Activated CD4-positive, alpha-beta T cell treated with anti-CD3 and anti-CD28 coated beads, Interleukin-2, amount 50 U/mL, for 16 hours (primary cell): ENCODE measurements at regions not wholly inside any gene's neighbourhood (a gene's known extent, or its start where the extent isn't known, plus 50 kb on each side); places are given as distances from the start of the nearest gene placed in this dataset.
"Not testable (repeated sequence)": the region's sequence is repeated elsewhere in the genome, so short reads cannot be mapped to it uniquely, and the experiment has no call there.

Experiments
- DNase-seq: peaks from one replicate; pipeline ENCODE4 v3.0.0-alpha.2; 2020

- no peak for DNase-seq
These were observed 389.0 kb upstream of the SYNCRIP start for GRCh38 chr6:86031713-86032112.

DNA sequence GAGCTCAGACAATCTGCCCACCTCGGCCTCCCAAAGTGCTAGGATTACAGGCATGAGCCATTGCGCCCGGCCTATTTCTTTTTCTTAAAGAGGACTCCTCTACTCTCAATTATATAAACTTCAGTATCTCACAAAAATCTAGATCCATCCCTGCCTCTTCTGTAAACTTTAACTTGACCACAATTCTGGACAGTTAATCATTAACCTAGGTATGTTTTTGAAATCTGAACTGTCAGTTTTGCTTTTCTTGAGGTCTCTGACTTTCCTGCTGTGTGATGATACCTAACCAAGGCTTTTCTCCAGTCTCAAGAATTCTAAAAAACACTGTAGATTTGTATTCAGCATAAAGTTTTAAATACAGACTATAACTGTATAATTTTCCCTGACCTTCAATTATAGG lies 388.2 kb upstream of the SYNCRIP start:
- no peak for DNase-seq

DNA sequence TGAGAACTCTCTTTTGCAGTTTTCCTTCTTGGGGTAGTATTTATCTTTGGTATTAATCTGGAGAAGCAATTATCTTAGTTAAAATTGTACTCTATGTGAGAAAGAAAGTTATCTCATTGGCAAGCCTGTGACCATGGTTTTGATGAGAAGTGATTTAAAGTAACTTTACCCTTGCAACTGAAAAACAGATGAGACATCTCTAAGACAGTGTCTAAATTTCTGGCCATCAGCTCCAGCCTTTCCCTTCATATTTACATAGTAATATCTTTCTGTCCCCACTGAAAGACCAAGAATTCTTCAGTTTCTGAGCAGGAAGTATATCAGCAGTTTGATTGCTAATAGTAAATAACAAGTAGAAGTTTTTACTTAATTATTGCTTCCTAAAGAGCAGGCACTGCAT lies 386.1 kb upstream of the SYNCRIP start:
- DNase-seq = no peak

- DNase-seq = not testable (repeated sequence)
These were observed 384.2 kb upstream of the SYNCRIP start for GRCh38 chr6:86026890-86027289.

GRCh38 chr6:86017236-86017635 lies 374.6 kb upstream of the SYNCRIP start:
- DNase-seq = no peak

- no peak for DNase-seq
These were observed 373.9 kb upstream of the SYNCRIP start for GRCh38 chr6:86016567-86016966.

DNA sequence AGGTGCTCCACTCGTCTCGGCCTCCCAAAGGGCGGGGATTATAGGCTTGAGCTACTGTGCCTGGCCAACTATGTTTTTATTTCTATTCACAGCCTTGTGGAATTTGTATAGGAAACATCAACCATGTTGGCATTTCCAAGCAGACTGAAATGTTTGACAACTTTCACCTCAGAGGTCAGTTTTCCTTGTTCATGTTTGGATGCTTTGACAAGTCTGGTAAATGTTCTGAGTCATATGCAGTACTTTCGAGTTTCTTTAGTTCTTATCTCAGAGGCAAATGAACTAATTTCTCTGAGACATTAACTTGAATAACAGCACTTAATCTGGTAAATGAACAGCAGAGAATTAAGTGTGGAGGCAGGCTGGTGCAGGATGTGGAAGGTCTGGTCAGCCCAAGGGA lies 373.4 kb upstream of the SYNCRIP start:
- DNase-seq = no peak

GRCh38 chr6:86012991-86013390 lies 370.3 kb upstream of the SYNCRIP start:
- DNase-seq = not testable (repeated sequence)

GRCh38 chr6:86010915-86011786 lies 368.5 kb upstream of the SYNCRIP start:
- no peak for DNase-seq

DNA sequence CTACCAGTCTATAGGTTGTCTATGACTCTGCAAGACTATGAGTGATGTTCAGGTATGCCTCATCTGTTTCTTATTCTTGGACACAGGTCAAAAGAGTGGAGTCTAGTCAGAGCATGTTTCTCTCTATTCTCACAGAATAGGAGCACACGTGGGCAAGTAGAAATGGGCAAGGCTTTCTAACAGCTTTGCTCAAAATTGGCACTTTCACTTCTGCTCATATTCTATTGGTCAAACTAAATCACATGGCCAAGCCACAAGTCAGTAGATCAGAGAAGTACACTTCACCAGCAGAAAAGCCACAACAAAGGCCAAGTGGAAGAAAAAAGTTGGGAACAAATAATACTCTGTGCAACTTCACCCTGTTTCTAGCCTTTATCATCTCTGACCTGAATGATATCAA lies 354.5 kb upstream of the SYNCRIP start:
- no peak for DNase-seq

GRCh38 chr6:85996034-85996375 lies 353.3 kb upstream of the SYNCRIP start:
- DNase-seq = no peak

DNA sequence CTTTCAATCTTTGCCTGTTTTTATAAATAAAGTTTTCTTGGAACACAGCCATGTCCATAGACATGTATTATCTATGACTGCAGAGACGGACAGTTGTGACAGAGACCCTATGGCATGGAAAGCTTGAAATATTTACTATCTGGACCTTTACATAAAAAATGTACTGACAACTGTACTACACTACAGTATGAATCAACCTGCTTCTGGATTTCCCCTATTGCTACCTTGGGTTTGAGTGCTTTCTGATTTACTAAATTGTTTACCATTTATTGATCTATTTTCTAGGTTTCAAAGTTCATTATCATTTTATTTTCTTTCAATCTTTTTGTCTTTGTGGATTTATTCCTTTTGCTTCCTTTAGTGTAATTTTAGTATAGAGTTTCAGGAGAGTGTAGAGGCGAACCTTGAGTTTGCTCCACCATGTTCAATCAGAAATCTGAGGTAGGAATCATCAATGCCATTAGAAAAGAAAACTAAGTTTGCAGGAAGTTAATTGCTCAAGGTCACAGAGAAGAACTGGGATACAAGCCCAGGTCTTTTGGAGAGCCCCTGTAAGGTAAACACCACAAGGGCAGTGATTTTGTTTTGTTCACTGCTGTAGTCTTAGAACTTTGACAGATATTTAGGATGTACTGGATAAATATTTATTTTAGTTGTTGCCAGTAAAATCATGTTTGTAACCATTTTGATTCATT lies 352.8 kb upstream of the SYNCRIP start:
- DNase-seq = no peak

DNA sequence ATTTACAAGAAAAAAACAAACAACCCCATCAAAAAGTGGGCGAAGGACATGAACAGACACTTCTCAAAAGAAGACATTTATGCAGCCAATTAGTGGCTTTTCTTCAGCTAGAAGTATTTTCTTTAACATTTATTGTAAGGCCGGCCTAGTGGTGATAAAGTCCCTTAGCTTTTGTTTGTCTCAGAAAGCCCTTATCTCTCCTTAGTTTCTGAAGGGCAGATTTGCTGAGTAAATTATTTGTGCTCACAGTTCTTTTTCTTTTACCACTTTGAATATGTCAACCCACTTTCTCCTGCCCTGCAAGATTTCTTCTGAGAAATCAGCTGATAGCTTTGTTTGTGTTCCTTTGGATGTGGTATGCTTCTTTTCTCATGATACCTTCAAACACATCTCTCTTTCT lies 344.0 kb upstream of the SYNCRIP start:
- DNase-seq = no peak

GRCh38 chr6:85983032-85983659 lies 340.5 kb upstream of the SYNCRIP start:
- DNase-seq = no peak

DNA sequence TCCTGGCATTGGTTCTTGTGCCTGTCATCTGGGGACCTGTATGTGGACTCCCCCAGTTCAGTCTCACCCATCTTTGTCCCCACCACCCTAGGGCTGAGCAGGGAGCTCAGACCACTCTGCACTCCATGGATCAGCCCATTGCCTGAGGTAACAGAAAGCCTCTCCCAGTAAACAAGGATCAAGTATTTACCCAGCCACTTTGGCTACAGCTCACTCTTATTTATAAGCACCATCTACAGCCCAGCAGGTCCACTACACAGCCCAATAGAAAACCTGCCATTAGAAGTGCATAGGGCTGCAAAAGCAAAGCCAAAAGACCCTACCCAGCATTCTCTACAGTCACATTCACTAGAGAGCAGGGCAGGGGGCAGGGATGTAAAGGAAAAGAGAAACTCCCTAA lies 335.0 kb upstream of the SYNCRIP start:
- no peak for DNase-seq

GRCh38 chr6:85975957-85976356 lies 333.3 kb upstream of the SYNCRIP start:
- DNase-seq = no peak

- DNase-seq = no peak
These were observed 328.6 kb upstream of the SYNCRIP start for GRCh38 chr6:85971238-85971637.

- no peak for DNase-seq
These were observed 324.1 kb upstream of the SYNCRIP start for GRCh38 chr6:85966828-85967227.

GRCh38 chr6:85961746-85962145 lies 319.1 kb upstream of the SYNCRIP start:
- no peak for DNase-seq

- DNase-seq = no peak
These were observed 318.4 kb upstream of the SYNCRIP start for GRCh38 chr6:85961125-85961524.

GRCh38 chr6:85948481-85948880 lies 305.8 kb upstream of the SYNCRIP start:
- no peak for DNase-seq

GRCh38 chr6:85945459-85946185 lies 302.9 kb upstream of the SYNCRIP start:
- no peak for DNase-seq

DNA sequence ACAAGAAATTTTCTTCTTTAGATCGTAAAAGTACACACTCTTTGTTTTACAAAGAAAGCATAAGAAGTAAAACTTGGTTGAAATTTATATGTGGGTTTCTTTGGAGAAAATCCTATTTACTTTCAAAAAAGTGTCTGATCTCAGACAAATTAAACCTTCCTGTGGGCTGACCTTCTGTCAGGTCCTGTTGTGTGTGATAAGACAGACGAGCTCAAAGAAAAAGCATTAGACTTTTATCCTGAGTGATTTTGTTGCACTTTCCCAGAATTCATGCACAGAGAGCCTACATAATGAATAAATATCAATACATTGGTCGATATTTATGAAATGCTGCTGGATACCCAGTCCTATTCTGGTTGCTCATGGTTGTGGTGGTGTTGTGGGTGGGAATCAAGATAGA lies 302.1 kb upstream of the SYNCRIP start:
- no peak for DNase-seq
